ENCODE measurements at regions not wholly inside any gene's neighbourhood (a gene's known extent, or its start where the extent isn't known, plus 50 kb on each side); places are given as distances from the start of the nearest gene placed in this dataset.

GRCh38 chr13:97520061-97520460 lies 86.1 kb downstream of the RAP2A start:
- no peak for DNase-seq (ENCODE audit: low read depth in 2 of 2)
- TF ChIP-seq, protein P1, sequence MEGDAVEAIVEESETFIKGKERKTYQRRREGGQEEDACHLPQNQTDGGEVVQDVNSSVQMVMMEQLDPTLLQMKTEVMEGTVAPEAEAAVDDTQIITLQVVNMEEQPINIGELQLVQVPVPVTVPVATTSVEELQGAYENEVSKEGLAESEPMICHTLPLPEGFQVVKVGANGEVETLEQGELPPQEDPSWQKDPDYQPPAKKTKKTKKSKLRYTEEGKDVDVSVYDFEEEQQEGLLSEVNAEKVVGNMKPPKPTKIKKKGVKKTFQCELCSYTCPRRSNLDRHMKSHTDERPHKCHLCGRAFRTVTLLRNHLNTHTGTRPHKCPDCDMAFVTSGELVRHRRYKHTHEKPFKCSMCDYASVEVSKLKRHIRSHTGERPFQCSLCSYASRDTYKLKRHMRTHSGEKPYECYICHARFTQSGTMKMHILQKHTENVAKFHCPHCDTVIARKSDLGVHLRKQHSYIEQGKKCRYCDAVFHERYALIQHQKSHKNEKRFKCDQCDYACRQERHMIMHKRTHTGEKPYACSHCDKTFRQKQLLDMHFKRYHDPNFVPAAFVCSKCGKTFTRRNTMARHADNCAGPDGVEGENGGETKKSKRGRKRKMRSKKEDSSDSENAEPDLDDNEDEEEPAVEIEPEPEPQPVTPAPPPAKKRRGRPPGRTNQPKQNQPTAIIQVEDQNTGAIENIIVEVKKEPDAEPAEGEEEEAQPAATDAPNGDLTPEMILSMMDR (IDR thresholded peaks at IDR 0.05; ENCODE audit: low read depth, low read length), result no peak
- no peak overlapping the region for H3K4me3 ChIP-seq (replicated peaks in 1 of 2; ENCODE audit: low read depth in 2 of 2, low read length in 2 of 2)

GRCh38 chr13:97520866-97521265 lies 86.9 kb downstream of the RAP2A start:
- DNase-seq (ENCODE audit: low read depth in 2 of 2), result no peak
- TF ChIP-seq, protein P1 (IDR thresholded peaks at IDR 0.05; ENCODE audit: low read depth, low read length), result no peak
- H3K4me3 ChIP-seq (replicated peaks in 1 of 2; ENCODE audit: low read depth in 2 of 2, low read length in 2 of 2), result no peak overlapping the region

DNA sequence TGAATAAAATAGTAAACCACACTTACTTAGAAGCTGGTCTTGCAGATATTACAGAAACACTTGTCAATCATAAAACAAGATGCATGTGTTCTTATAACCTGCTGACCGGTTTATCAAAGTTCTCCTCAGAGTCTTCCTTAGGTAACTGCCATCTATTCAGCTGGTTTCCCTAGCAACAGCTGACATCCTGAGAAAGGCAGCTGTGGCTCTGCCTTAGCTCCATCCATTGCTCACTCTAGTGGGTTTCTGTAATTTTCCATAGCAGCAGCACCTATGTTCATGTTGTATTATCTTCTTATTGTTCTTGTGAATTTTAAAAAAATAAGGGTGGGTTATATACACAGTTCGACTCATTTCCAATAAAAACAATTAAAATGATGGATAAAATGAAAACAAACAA lies 87.8 kb downstream of the RAP2A start:
- DNase-seq (ENCODE audit: low read depth in 2 of 2), result no peak
- H3K4me3 ChIP-seq (replicated peaks in 1 of 2; ENCODE audit: low read depth in 2 of 2, low read length in 2 of 2), result no peak overlapping the region
- TF ChIP-seq, protein P1 (IDR thresholded peaks at IDR 0.05; ENCODE audit: low read depth, low read length), result no peak

DNA sequence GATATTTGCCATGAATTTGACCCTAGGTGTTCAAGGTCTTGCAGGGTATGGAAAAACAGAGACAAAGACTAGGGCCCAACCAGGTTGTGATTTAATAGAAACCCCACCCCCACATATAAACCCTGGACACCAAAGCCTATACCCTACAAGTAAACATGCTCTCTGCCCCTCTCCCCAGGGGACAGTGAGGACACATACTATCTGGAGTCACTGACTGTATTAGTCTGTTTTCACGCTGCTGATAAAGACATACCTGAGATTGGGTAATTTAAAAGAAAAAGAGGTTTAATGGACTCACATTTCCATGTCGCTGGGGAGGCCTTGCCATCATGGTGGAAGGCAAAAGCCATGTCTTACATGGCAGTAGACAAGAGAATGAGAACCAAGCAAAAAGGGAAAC lies 88.3 kb downstream of the RAP2A start:
- no peak overlapping the region for H3K4me3 ChIP-seq (replicated peaks in 1 of 2; ENCODE audit: low read depth in 2 of 2, low read length in 2 of 2)
- DNase-seq (ENCODE audit: low read depth in 2 of 2), result no peak
- TF ChIP-seq, protein P1 (IDR thresholded peaks at IDR 0.05; ENCODE audit: low read depth, low read length), result no peak

- no peak for DNase-seq (ENCODE audit: low read depth in 2 of 2)
- H3K4me3 ChIP-seq (replicated peaks in 1 of 2; ENCODE audit: low read depth in 2 of 2, low read length in 2 of 2), result no peak overlapping the region
- TF ChIP-seq, protein P1 (IDR thresholded peaks at IDR 0.05; ENCODE audit: low read depth, low read length), result no peak
These were observed 92.6 kb downstream of the RAP2A start for GRCh38 chr13:97526556-97526955.

GRCh38 chr13:97528518-97528917 lies 94.5 kb downstream of the RAP2A start:
- TF ChIP-seq, protein P1 (IDR thresholded peaks at IDR 0.05; ENCODE audit: low read depth, low read length), result no peak
- no peak for DNase-seq (ENCODE audit: low read depth in 2 of 2)
- no peak overlapping the region for H3K4me3 ChIP-seq (replicated peaks in 1 of 2; ENCODE audit: low read depth in 2 of 2, low read length in 2 of 2)

DNA sequence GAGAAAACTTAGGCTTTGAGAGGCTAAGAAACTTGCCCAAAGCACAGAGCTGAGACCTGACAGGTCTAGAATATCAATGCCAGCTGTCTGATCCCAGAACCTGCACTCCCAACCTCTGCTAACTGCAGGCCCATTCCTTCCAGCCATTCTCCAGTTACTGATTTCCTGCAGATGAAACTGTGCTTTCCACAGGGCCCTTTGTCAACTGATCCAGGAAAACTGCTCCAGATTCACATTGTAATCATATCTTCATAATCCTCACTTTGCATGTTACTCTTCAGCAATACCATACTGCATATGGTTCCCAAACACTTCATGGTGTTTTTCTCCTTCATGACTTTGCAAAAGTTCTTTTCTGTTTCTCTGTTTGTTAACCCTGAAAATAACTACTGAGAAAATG lies 100.6 kb downstream of the RAP2A start:
- no peak for DNase-seq (ENCODE audit: low read depth in 2 of 2)
- TF ChIP-seq, protein P1 (IDR thresholded peaks at IDR 0.05; ENCODE audit: low read depth, low read length), result no peak
- no peak overlapping the region for H3K4me3 ChIP-seq (replicated peaks in 1 of 2; ENCODE audit: low read depth in 2 of 2, low read length in 2 of 2)
